Stimulated activated CD4-positive, alpha-beta T cell treated with anti-CD3 and anti-CD28 coated beads, Interleukin-12 subunit alpha, Interleukin-12 subunit beta, amount 100 ng/mL, for 48 hours (primary cell): ENCODE measurements at regions not wholly inside any gene's neighbourhood (a gene's known extent, or its start where the extent isn't known, plus 50 kb on each side); places are given as distances from the start of the nearest gene placed in this dataset.
"Not testable (repeated sequence)": the region's sequence is repeated elsewhere in the genome, so short reads cannot be mapped to it uniquely, and the experiment has no call there.

Experiments used
- DNase-seq, 3 donors: peaks; one replicate each; pipeline ENCODE4 v3.0.0-alpha.2; 2020; ENCODE audit warnings: low read depth in 2 of 3, low spot score in 1 of 3

GRCh38 chr1:56135069-56135863 lies 444.1 kb downstream of the PLPP3 start:
- DNase-seq = no peak

- no peak for DNase-seq
These were observed 445.6 kb downstream of the PLPP3 start for GRCh38 chr1:56133522-56134472.

- DNase-seq = no peak
These were observed 446.8 kb downstream of the PLPP3 start for GRCh38 chr1:56132520-56132919.

- DNase-seq = no peak
These were observed 449.5 kb downstream of the PLPP3 start for GRCh38 chr1:56129837-56130236.

- no peak for DNase-seq
These were observed 454.0 kb downstream of the PLPP3 start for GRCh38 chr1:56125316-56125715.

GRCh38 chr1:56123826-56124225 lies 455.5 kb downstream of the PLPP3 start:
- no peak for DNase-seq

- no peak for DNase-seq
These were observed 455.9 kb downstream of the PLPP3 start for GRCh38 chr1:56123421-56123820.

- DNase-seq = no peak
These were observed 459.3 kb downstream of the PLPP3 start for GRCh38 chr1:56120021-56120420.

GRCh38 chr1:56118676-56119075 lies 460.7 kb downstream of the PLPP3 start:
- DNase-seq = not testable (repeated sequence)

- no peak for DNase-seq
These were observed 463.7 kb downstream of the PLPP3 start for GRCh38 chr1:56115701-56116100.

- no peak for DNase-seq
These were observed 465.7 kb downstream of the PLPP3 start for GRCh38 chr1:56113679-56114078.

GRCh38 chr1:56107275-56107638 lies 472.1 kb downstream of the PLPP3 start:
- DNase-seq = no peak

GRCh38 chr1:56106531-56107274 lies 472.7 kb downstream of the PLPP3 start:
- no peak for DNase-seq

- no peak for DNase-seq
These were observed 474.0 kb downstream of the PLPP3 start for GRCh38 chr1:56105397-56105796.

GRCh38 chr1:56099766-56100265 lies 479.5 kb downstream of the PLPP3 start:
- no peak for DNase-seq

GRCh38 chr1:56098946-56099345 lies 480.4 kb downstream of the PLPP3 start:
- no peak for DNase-seq

GRCh38 chr1:56097713-56098112 lies 481.6 kb downstream of the PLPP3 start:
- no peak for DNase-seq

GRCh38 chr1:56095696-56096665 lies 483.4 kb downstream of the PLPP3 start:
- DNase-seq = no peak

GRCh38 chr1:56094168-56094567 lies 485.2 kb downstream of the PLPP3 start:
- DNase-seq = no peak
